ENCODE measurements at regions not wholly inside any gene's neighbourhood (a gene's known extent, or its start where the extent isn't known, plus 50 kb on each side); places are given as distances from the start of the nearest gene placed in this dataset.
"Not testable (repeated sequence)": the region's sequence is repeated elsewhere in the genome, so short reads cannot be mapped to it uniquely, and the experiment has no call there.

DNA sequence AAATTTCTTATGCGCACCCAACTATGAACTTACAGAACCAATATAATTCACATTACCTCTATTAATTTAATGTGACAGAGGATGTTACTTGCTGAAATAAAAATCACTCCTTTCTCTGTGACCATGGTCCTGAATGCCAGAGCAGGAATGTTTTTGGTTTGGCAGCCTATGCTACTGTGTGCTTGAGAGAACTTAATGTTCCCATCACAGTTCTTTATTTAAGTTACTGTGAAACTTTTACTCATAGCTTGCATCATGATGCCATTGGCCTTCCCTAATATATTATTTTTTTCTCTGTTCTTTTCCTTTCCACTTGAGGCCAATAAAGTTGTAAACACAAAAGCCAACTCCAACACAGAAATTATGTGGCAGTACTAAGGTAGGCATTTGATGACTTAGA lies 142.2 kb downstream of the FAM76B start:
- no peak overlapping the region for H3K4me3 ChIP-seq (ENCODE audit: low read depth, low read length)
- in situ Hi-C loops (cut with HindIII; ENCODE audit: low sequenced_read_pairs) = no loop called here
- TF ChIP-seq, protein P1, sequence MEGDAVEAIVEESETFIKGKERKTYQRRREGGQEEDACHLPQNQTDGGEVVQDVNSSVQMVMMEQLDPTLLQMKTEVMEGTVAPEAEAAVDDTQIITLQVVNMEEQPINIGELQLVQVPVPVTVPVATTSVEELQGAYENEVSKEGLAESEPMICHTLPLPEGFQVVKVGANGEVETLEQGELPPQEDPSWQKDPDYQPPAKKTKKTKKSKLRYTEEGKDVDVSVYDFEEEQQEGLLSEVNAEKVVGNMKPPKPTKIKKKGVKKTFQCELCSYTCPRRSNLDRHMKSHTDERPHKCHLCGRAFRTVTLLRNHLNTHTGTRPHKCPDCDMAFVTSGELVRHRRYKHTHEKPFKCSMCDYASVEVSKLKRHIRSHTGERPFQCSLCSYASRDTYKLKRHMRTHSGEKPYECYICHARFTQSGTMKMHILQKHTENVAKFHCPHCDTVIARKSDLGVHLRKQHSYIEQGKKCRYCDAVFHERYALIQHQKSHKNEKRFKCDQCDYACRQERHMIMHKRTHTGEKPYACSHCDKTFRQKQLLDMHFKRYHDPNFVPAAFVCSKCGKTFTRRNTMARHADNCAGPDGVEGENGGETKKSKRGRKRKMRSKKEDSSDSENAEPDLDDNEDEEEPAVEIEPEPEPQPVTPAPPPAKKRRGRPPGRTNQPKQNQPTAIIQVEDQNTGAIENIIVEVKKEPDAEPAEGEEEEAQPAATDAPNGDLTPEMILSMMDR (IDR thresholded peaks at IDR 0.05; ENCODE audit: low read depth, low read length, missing control alignments) = no peak
- no peak for DNase-seq (ENCODE audit: low read depth)

DNA sequence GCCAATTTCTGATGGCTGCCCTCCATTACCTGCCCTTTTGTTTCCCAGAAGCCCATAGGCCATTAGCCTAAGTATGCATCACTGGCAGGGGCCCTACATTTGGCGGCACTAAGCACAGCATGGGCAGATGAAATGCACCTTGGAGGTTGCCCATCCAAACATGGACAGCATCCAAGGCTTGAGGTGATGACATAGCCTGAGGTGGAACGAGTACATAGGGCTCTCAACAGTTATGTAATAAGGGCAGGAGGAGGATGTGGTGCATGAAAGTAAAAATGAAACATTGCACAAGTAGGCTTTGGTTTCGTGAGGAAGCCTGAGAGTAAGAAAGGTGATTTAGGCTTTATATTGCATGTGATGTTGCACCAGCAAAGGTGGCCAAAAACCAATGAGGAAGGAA lies 148.1 kb downstream of the FAM76B start:
- TF ChIP-seq, protein P1 (IDR thresholded peaks at IDR 0.05; ENCODE audit: low read depth, low read length, missing control alignments) = no peak
- H3K4me3 ChIP-seq (ENCODE audit: low read depth, low read length) = no peak overlapping the region
- DNase-seq (ENCODE audit: low read depth) = no peak
- in situ Hi-C loops (cut with HindIII; ENCODE audit: low sequenced_read_pairs) = no loop called here

DNA sequence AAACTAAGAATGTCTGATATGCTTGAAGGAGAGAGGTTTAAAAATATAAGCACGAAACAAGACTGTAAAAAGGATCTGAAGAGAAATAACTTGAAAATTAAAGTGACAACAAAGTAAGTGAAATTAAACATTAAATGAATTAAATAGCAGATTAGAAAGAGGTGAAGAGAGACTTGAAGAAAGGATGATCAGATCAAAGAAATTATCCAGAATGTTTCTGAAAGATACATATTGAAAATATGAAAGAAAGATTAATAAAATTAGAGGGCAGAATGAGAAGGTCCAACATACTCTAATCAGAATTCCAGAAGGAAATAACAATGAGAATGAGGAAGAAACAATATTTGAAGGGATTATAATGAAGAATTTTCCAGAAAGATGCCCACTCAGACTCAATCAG lies 151.1 kb downstream of the FAM76B start:
- TF ChIP-seq, protein P1 (IDR thresholded peaks at IDR 0.05; ENCODE audit: low read depth, low read length, missing control alignments) = no peak
- in situ Hi-C loops (cut with HindIII; ENCODE audit: low sequenced_read_pairs) = no loop called here
- no peak overlapping the region for H3K4me3 ChIP-seq (ENCODE audit: low read depth, low read length)
- no peak for DNase-seq (ENCODE audit: low read depth)

DNA sequence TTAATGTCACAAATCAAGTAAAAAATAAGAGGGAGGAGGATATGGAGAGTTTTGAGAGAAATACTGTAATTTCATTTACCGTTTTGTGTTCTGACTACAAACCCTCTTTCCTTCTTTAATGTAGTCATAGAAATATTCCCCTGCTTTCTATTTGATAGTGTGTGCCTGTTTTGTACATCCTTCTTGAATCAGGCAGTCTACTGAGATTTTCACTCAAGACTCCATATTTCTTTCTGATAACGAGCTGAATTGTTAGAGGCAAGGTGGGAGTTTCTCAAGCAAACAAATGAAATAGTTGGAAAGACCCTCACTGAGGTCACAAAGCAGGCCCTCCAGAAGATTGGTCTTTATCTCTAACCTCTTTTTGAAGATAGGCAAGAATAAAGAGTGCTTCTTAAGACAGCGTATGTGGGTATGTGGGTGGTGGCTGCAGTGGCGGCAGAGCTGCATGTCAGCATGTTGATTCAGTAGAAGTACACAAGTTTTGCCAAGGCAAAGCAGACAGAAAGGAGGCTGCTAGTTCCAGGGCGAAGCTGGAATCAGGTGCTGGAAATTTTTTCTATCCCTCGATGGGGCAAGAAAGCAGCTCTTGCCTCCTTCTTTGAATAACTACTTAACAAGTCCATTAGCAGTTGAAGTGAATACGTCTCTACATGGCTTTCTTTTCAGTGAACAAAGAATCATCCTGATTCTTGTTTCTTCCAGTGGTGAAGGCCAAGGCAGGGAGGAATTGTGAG lies 164.2 kb downstream of the FAM76B start:
- no peak overlapping the region for H3K4me3 ChIP-seq (ENCODE audit: low read depth, low read length)
- in situ Hi-C loops (cut with HindIII; ENCODE audit: low sequenced_read_pairs) = no loop called here
- TF ChIP-seq, protein P1 (IDR thresholded peaks at IDR 0.05; ENCODE audit: low read depth, low read length, missing control alignments) = no peak
- DNase-seq (ENCODE audit: low read depth) = no peak

DNA sequence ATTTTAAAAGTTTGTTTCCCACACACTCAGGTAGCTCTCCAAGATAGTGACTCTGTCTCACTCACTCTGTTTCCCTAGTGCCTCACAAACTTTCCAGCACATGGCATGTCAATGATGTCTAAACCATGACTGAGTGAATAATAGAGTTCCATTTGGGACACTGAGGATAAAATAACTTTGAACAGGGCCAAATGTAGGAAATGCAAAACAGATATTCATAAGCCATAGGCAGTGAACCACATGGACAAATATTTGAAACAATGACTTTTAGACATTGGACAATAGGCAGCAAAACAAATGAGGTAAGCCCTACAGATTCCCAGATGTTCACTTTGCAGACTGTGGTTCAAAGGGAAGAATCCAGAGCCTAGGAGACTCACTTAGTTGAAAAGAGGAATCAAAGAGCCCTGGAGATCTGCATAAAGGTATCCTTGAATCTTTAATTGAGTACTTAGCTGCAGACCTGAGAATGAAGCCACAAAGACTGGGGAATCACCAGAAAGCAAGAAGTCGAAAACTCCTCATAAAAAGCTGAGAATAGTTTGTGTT lies 173.3 kb downstream of the FAM76B start:
- DNase-seq (ENCODE audit: low read depth) = no peak
- in situ Hi-C loops (cut with HindIII; ENCODE audit: low sequenced_read_pairs) = no loop called here
- TF ChIP-seq, protein P1 (IDR thresholded peaks at IDR 0.05; ENCODE audit: low read depth, low read length, missing control alignments) = no peak
- H3K4me3 ChIP-seq (ENCODE audit: low read depth, low read length) = no peak overlapping the region

DNA sequence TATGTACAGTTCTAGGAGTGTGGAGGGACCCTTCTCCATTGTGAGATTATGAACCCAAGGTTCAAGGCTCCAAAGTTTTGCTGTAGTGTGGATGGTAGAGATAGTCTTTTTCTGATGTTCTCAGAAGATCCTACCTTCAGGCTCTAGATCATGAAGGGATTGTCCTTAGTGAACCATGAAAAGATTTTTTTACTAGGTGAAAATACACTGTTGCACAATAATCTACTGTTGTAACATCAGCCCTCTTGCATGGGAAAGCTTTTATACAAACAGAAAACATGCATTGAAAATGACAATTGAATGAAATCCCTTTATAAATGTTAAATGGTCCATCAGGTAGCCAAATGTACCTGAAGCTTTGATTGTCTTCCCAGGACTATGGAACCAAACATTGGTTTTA lies 177.8 kb downstream of the FAM76B start:
- in situ Hi-C loops (cut with HindIII; ENCODE audit: low sequenced_read_pairs) = no loop called here
- TF ChIP-seq, protein P1 (IDR thresholded peaks at IDR 0.05; ENCODE audit: low read depth, low read length, missing control alignments) = no peak
- H3K4me3 ChIP-seq (ENCODE audit: low read depth, low read length) = no peak overlapping the region
- no peak for DNase-seq (ENCODE audit: low read depth)

DNA sequence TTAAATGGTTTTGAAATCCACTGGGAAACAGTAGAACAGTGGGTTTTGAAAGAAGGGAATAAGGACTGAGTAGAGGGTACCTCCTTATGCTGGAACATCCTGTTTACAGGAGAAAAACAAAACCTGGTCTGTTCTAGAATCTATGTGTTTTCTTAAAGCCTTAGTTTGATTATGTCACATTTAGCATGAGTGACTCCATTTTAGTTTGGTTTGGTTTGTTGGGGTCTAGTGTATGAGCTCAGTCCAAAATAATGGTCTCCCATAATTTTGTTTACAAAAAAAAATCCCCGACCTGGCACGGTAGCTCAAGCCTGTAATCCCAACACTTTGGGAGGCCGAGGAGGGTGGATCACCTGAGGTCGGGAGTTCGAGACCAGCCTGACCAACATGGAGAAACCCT lies 179.4 kb downstream of the FAM76B start:
- in situ Hi-C loops (cut with HindIII; ENCODE audit: low sequenced_read_pairs); DNase-seq (ENCODE audit: low read depth); H3K4me3 ChIP-seq (ENCODE audit: low read depth, low read length): not testable (repeated sequence)
